GM21360 (cell line): ENCODE measurements at regions not wholly inside any gene's neighbourhood (a gene's known extent, or its start where the extent isn't known, plus 50 kb on each side); places are given as distances from the start of the nearest gene placed in this dataset.
"Not testable (repeated sequence)": the region's sequence is repeated elsewhere in the genome, so short reads cannot be mapped to it uniquely, and the experiment has no call there.

Source experiments
- ATAC-seq: cut with Tn5 transposase; IDR thresholded peaks from one replicate; pipeline ENCODE4 v1.9.1; 2021; ENCODE audit warnings: mild to moderate bottlenecking, moderate library complexity; ENCODE audit not compliant: unreplicated experiment

DNA sequence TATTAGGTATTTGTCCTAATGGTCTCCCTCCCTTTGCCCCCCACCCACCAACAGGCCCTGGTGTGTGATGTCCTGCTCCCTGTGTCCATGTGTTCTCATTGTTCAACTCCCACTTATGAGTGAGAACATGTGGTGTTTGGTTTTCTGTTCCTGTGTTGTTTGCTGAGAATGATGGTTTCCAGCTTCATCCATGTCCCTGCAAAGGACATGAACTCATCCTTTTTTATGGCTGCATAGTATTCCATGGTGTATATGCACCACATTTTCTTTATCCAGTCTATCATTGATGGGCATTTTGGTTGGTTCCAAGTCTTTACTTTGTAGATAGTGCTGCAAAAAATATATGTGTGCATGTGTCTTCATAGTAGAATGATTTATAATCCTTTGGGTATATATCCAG lies 81.4 kb upstream of the ZNF536 start:
- ATAC-seq = not testable (repeated sequence)

DNA sequence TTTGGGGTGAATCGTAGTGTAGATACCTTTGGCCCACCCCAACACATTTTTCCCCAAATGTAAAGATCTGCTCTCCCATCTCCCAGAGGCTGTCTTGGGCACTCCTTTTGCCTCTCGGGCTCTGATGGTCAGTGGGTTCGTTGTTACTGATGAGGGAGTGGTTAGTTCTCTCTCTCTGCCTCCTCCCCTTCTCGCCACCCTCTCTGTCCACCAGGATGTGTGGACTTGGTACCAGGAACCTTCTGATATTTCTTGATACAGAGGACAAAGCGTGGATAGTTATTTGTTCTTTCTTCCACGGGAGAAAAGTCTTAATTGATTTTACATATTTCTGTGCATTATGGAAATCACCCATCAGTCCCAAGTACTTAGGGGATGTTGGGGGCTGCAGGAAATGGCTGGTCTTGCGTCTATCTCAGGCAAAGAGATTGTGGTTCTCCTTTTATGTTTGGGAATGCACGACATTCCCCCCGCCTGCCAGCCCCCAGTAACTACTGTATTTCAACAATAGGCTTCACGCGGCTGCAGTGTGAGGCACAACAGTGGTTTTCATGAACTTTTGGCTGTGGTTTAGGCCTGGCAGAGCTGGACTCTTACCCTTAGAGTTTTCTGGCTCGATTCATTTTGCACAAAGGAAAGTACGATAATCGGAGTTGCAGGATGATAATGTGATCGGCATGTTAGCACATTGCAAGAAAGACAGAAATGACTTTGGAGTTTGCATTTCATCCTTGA lies 79.0 kb upstream of the ZNF536 start:
- ATAC-seq = no peak

- no peak for ATAC-seq
Observed at GRCh38 chr19:30297969-30298368, 74.2 kb upstream of the ZNF536 start.

DNA sequence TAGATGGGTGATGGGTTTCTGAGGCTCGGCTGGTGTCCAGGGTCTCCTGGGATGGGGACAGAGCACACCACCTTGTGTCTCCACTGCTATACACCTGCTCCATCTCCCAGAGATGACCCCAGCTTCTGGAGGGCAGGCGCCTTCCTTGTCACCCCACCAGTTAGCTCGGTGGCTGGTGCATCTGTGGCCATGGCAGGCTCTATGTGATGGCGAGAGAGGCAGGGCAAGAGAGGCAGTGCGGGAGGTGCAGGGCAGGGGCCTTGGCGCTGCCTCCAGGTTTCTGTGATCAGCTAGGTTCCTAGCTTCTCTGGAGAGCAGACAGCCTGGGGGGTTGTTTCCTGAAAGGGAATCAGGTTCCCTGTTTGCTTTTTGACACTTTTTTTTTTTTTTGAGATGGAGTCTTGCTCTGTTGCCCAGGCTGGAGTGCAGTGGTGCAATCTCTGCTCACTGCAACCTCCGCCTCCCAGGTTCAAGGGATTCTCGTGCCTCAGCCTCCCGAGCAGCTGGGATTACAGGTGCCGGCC lies 69.0 kb upstream of the ZNF536 start:
- no peak for ATAC-seq

- no peak for ATAC-seq
Observed at GRCh38 chr19:30304540-30304939, 67.6 kb upstream of the ZNF536 start.

DNA sequence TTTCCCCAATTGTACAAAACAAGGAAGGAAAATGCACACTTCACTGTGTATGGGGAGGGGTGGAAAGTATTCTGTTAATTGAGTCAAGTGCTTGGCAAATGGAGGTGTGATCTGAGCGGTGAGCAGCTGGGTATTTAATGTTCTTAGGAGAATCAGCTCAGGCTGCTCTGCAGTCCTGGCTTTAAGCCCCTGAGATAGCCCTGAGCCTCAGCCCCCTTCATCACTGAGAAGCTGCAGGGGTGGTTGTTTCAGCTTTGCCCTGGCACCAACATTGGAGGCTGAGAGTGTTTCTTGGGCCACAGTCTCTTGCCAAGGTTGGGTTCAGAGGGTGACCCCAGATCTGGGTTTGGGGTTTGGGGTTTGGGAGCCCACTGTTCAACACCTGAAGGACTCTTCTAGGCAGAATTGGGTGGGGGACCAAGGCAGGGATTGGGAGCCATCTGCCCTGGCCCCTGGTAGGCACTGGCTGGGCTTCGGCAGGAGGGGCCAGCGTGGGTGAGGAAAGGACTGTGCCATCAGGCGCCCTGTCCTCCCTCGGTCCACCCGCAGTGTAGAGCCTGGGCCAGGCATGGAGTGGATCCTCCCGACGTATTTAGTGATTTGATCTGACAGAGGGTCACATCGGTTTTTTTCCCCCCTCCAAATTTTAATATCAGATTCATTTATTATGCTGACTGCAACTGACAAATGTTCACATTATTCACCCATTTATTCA lies 66.7 kb upstream of the ZNF536 start:
- ATAC-seq = no peak

DNA sequence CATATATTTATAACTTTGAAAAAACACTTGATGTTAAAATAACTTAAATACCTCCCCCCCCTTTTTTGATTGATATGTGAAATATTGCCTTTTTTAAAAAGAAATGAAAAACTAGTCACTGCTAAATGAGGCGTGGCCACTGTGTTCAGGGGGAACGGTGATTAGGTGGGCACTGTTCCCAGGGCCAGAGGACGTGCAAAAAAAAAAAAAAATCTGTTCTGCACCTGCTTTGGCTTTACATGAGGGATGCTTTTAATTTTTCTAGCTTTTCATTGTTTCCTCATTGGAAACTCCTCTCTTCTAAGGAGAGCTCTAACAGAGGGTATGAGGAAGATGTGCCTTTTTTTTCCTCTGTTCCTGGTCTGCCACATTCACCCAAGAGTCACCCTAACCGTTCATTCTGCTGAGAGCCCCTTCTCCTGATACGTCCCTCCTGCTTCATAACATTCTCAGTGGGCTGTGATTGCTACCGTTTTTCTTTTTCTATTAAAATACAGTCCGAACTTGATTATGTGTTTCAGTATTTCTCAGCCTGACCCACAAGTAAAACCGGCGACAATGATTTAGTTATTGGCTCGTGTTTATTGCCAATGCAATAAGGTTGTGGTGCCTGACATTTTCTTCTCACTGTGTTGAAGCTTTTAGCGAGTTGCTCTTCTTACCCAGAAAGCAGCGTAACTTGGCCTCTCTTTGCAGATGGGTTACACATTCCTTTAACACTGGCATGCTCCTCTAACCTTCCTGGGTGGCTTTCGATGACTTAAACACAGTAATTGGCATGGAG lies 64.8 kb upstream of the ZNF536 start:
- ATAC-seq = no peak

DNA sequence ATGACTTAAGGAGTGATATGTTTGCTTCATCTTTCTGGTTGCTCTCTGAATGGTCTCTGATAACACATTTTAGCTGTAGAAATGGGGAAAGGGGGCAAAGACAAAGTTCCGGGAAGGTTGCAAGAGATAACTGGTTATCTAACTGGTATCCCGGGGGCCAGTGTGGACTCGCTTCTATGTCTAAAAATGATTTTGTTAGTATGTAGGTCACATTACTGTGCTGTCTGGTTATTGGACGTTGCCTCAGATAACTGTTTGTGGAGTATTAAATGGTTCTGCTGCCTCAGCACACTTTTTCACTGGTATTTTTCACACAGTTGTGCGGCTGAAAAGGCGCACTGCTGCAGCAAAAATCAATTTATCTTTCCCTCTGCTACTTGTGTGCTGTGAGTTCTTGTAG lies 63.0 kb upstream of the ZNF536 start:
- ATAC-seq = no peak

DNA sequence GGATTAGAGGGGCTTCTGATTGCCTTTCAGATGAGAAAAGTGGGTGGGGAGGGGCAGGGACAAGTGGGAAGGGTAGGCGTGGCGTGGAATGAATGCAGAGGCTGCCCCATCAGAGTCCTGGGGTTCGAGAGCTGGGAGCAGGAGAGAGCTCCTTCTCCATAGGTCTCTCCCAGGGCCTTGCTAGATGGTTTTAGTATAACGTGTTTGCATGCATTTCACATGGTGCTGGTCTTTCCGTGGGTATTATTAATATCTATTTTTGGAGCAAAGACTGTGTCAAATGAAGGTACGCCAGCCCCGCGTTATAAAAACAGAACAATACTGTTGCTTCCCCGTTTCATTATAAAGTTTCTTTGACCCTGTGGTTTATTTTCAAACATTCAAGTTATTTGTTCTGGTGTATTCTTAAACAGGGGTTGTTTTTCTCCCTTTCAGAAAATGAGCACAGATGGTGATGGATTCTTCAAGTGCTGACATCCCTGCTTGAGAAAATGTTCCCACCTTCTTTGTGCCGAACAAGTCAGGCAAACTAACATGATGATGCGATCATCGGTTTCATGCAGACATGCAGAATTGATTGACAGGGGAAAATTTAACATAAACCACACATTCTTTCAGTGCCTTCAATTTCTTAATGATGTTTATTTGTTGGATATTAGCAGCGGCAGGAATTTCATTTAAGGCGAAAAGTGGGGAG lies 62.1 kb upstream of the ZNF536 start:
- ATAC-seq = no peak

DNA sequence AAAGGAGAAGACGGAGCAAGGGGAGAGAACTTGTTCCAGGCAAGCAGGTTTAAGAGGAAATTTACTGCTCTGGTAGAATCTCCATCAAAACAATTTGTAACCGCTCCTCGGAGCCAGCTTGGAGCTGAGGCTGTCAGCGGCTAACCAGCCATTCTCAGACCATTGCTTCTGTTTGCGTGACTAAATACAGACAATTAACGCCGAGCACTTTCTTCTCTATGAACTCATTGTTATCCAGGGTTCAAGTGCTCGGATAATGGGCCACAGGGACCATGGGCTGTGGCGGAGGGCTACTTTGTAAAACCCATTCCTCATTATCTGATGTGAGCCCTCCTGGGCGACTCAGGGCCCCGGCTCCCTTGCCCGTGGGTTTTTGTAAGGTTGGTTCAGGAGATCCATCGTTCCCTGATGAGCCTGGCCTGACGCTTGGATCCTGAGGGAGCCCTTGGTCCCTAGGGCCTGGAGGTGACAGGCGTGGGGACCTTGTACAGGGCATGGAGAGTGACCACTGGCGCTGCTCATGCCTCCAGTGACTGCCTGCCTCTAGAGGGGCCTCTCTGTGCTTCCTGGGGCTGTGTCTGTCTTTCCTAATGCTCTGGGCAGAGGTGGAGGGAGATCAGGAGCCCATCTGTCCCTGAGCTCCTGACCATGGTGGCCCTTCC lies 61.5 kb upstream of the ZNF536 start:
- ATAC-seq = no peak

- no peak for ATAC-seq
Observed at GRCh38 chr19:30311911-30312310, 60.3 kb upstream of the ZNF536 start.

DNA sequence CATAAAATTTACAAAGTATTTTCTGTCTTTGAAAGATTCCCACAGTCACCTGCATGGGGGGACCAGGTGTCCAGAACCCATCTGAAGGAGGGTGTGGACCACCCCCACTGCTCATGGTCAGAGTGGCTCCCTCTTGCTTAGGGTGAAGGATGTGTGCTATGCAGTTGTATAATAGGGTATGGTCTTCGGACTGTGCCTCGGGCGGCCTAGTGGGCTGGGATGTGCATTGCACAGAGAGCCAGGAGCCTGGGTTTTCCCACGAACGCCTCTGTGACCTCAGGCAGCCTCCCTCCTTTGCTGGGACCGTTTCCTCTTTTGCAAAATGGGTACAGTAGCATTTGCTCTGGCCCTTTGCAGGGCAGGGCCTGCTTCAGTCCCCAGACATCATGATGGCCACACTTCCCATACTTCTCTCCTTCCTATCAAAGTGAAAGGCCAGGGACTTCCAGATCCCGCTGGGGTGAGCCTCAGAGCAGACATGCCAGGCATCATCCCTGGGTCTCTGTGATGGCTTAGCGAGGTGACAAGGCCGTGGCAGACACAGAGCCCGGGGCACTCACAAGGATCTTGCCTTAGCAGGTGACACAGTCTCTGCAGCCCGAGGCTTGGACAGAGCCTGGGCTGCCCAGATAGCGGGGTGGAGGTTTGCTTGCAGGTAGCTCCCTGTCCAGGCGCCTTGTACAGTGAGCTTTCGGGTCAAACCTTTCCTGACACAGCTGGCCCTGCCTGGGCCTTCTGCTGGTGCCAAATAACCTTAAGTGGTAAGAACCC lies 59.4 kb upstream of the ZNF536 start:
- ATAC-seq = no peak

GRCh38 chr19:30313353-30313750 lies 58.8 kb upstream of the ZNF536 start:
- no peak for ATAC-seq

DNA sequence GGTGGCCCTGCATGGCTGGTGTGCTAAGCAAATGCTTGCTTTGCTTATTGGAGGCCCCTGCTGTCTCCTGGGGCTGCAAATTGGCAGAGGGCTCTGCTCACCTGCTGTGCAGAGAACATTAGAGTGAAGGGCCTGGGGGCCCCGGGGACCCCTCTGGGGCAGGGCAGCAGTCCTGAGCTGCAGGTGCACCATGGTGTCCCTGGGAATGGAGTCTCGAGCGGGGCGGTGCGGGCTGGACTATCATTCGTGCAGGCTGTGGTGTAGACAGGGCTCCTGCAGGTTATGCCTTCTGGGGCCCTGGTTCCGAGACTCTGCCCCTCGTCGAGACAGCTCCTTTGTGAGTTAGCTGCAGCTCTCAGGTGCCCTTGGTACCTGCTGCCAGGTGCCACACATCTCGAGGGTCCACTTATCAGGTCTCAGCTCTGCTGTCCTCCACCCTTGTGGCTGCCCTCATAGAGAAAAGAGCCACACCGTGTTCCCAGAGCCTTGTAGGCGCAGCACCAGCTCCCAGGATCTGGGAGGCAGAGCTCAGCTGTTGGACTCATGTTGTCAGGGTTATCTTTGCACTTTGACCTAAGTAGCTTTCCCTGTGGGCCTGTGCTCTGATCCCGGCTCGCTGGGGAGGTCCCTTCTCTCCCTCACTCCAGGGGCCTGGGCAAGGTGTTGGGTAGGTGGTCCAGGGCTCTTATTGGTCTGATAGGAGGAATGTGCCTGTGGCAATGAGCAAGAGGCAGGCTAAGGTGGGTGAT lies 58.0 kb upstream of the ZNF536 start:
- no peak for ATAC-seq

GRCh38 chr19:30314805-30315155 lies 57.4 kb upstream of the ZNF536 start:
- ATAC-seq = no peak

DNA sequence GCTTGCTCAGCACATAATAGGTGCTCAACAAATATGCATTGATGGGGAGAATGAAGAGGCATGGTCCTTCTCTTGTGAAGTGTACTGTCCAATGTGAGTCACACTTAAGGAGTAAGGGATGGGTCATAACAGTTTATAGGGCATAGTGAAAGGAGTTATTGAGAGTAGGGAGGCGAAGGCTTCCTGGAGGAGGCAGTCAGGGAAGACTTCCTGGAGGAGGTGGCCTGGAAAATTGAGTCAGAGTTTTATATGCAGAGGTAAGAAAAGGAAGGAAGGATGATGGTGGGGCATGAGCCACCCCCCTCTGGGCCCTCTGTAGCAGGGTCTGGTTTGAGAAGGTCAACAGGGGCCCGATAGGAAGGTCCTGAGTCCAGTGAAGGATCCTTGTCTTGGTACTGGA lies 57.0 kb upstream of the ZNF536 start:
- no peak for ATAC-seq

DNA sequence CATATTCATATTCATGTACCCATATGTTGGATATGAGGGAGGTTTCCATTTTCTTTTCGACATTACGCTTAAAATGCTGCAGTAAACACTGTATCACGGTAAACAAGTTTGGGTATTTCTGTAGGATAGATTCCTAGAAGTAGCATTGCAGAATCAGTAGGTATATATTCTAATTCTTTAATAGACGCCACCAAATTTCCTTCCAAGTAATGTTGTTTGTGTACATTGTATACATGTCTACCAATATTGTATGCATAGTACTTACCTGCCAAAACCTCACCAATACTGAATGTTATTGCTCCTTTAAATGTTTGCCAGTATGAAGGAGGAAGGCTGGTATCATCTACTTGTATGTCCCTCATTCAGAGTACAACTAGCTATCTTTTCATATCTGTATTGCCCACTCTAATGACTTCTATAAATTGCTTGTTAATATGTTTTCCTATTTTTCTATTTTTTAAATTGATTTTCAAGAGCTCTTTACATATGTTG lies 56.1 kb upstream of the ZNF536 start:
- no peak for ATAC-seq

GRCh38 chr19:30316560-30317106 lies 55.6 kb upstream of the ZNF536 start:
- ATAC-seq = no peak

DNA sequence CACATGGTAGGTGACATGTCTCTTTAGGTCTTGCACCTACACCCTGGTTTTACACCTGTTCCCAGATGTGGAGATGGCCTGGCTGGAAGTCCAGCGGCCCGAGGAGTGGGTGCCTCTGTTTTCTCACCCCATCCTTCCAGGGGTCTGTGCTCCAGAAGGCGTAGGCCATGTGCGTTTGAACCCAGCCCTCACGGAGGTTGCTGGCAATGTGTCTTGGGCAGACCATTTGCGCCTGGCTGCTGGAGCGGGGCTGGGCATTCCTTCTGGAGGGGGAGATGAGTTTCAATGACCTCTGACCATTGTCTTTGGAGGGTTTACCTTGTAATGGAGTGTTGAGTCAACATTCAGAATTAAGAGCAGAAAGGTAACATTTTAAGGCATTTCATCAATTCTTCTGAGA lies 54.8 kb upstream of the ZNF536 start:
- no peak for ATAC-seq
